ENCODE measurements at regions not wholly inside any gene's neighbourhood (a gene's known extent, or its start where the extent isn't known, plus 50 kb on each side); places are given as distances from the start of the nearest gene placed in this dataset.

- FAIRE-seq (no peak), ATAC-seq (peak in 2 of 4 donors; percentile 1), DNase-seq (no peak)
- 59 to 68% methylated on average over 16 of the region's 16 CpGs for WGBS, 2 donors
- H3K4me1 ChIP-seq, result peaks cover 8 to 22% (median 13%) of the 10 kb centered on the region in 3 donors
- no peak for TF ChIP-seq CTCF (IDR thresholded peaks at IDR 0.05)
- H3K4me3 ChIP-seq, result no peak overlapping the region
- no peaks in the 10 kb centered on the region for H3K36me3 ChIP-seq
- no peaks in the 10 kb centered on the region for H3K9me3 ChIP-seq
- no peaks in the 10 kb centered on the region for H3K27me3 ChIP-seq
- intact Hi-C loops (cut with DNase I), result no loop called here
- peak overlapping the region in 3 of 4 donors; percentile 59 to 80 (median 79) for H3K27ac ChIP-seq
Measured at GRCh38 chr5:154648229-154648628, 106.9 kb upstream of the LARP1 start.

GRCh38 chr5:154647761-154648145 is 107.4 kb upstream of the LARP1 start:
- Histone ChIP-seq H3K4me3 (peak overlapping the region in 3 of 4 donors; percentile 15 to 39 (median 21)), H3K27ac (peak overlapping the region; percentile 33 to 80 (median 69)), H3K36me3 (no peaks in the 10 kb centered on the region), H3K4me1 (peaks cover 5 to 19% (median 10%) of the 10 kb centered on the region in 3 donors), H3K27me3 (no peaks in the 10 kb centered on the region), H3K9me3 (no peaks in the 10 kb centered on the region)
- ATAC-seq (peak; percentile 35 to 59 (median 46)), DNase-seq (peak in 1 of 6 donors; percentile 32), FAIRE-seq (no peak)
- WGBS, 2 donors, result 23% methylated on average over 6 of the region's 6 CpGs
- no peak for TF ChIP-seq CTCF (IDR thresholded peaks at IDR 0.05)
- intact Hi-C loops (cut with DNase I), result no loop called here

GRCh38 chr5:154647114-154647760 is 107.9 kb upstream of the LARP1 start:
- DNase-seq (peak; percentile 79 to 93 (median 84)), ATAC-seq (peak; percentile 84 to 91 (median 87)), FAIRE-seq (no peak)
- intact Hi-C loops (cut with DNase I), result no loop called here
- Histone ChIP-seq H3K27ac (peak overlapping the region; percentile 33 to 80 (median 69)), H3K9me3 (no peaks in the 10 kb centered on the region), H3K27me3 (no peaks in the 10 kb centered on the region), H3K4me1 (peaks cover 5 to 19% (median 10%) of the 10 kb centered on the region in 3 donors), H3K36me3 (no peaks in the 10 kb centered on the region), H3K4me3 (peak overlapping the region in 3 of 4 donors; percentile 15 to 39 (median 21))
- WGBS, 2 donors, result 3 to 7% methylated on average over 33 to 36 of the region's 36 CpGs
- TF ChIP-seq CTCF (IDR thresholded peaks at IDR 0.05), result no peak

GRCh38 chr5:154646745-154647113 is 108.4 kb upstream of the LARP1 start:
- no peak for FAIRE-seq
- intact Hi-C loops (cut with DNase I), result no loop called here
- 80 to 87% methylated on average over 24 of the region's 24 CpGs for WGBS, 2 donors
- H3K4me3 ChIP-seq, result peak overlapping the region in 1 of 4 donors; percentile 39
- no peaks in the 10 kb centered on the region for H3K36me3 ChIP-seq
- H3K4me1 ChIP-seq, result peaks cover 5 to 19% (median 10%) of the 10 kb centered on the region in 3 donors
- DNase-seq, result no peak
- TF ChIP-seq CTCF (IDR thresholded peaks at IDR 0.05), result no peak
- H3K27me3 ChIP-seq, result no peaks in the 10 kb centered on the region
- no peaks in the 10 kb centered on the region for H3K9me3 ChIP-seq
- ATAC-seq, result no peak
- peak overlapping the region in 3 of 4 donors; percentile 59 to 80 (median 79) for H3K27ac ChIP-seq

- DNase-seq (no peak), ATAC-seq (no peak), FAIRE-seq (no peak)
- Histone ChIP-seq H3K4me1 (peaks cover 5 to 16% (median 10%) of the 10 kb centered on the region in 3 donors), H3K36me3 (no peaks in the 10 kb centered on the region), H3K27me3 (no peaks in the 10 kb centered on the region), H3K27ac (no peak overlapping the region), H3K4me3 (no peak overlapping the region), H3K9me3 (no peaks in the 10 kb centered on the region)
- 88 to 89% methylated on average over 5 of the region's 5 CpGs for WGBS, 2 donors
- no peak for TF ChIP-seq CTCF (IDR thresholded peaks at IDR 0.05)
- intact Hi-C loops (cut with DNase I), result no loop called here
Measured at GRCh38 chr5:154644745-154645411, 110.3 kb upstream of the LARP1 start.
